KMS-11 (cell line): ENCODE measurements at regions not wholly inside any gene's neighbourhood (a gene's known extent, or its start where the extent isn't known, plus 50 kb on each side); places are given as distances from the start of the nearest gene placed in this dataset.

ENCODE experiments used
- H2AFZ ChIP-seq: fragments of 200-600 bp; sonication (generic); 2 replicates; pipeline ENCODE4 v1.6.1; 2016; ENCODE audit warnings: antibody characterized with exemption, mixed run types, low read depth
- H3K27ac ChIP-seq: fragments of 200-600 bp; sonication (generic); 2 replicates; pipeline ENCODE4 v1.6.1; 2016; ENCODE audit warnings: mild to moderate bottlenecking, mixed run types
- H3K27me3 ChIP-seq: fragments of 200-600 bp; sonication (generic); 2 replicates; pipeline ENCODE4 v1.6.1; 2017; ENCODE audit warnings: mild to moderate bottlenecking, low read depth, mixed run types, moderate library complexity; ENCODE audit not compliant: insufficient read depth
- H3K36me3 ChIP-seq: fragments of 200-600 bp; sonication (generic); 2 replicates; pipeline ENCODE4 v1.6.1; 2017; ENCODE audit warnings: mild to moderate bottlenecking, mixed run types; ENCODE audit not compliant: insufficient read depth
- H3K4me1 ChIP-seq: fragments of 200-600 bp; sonication (generic); 2 replicates; pipeline ENCODE4 v1.6.1; 2016; ENCODE audit warnings: mild to moderate bottlenecking, low read depth, mixed run types; ENCODE audit not compliant: poor library complexity, severe bottlenecking
- H3K4me2 ChIP-seq: fragments of 200-600 bp; sonication (generic); 2 replicates; pipeline ENCODE4 v1.7.0; 2016; ENCODE audit warnings: mild to moderate bottlenecking, mixed run types
- H3K4me3 ChIP-seq: fragments of 200-600 bp; sonication (generic); IDR thresholded peaks from 2 replicates; pipeline ENCODE4 v1.6.1; 2017; ENCODE audit warnings: low read depth, low read length, mixed read lengths; ENCODE audit not compliant: insufficient read depth
- H3K79me2 ChIP-seq: fragments of 200-600 bp; sonication (generic); 2 replicates; pipeline ENCODE4 v1.6.1; 2016; ENCODE audit warnings: low read depth, mixed run types; ENCODE audit not compliant: insufficient read depth
- H3K9ac ChIP-seq: fragments of 200-600 bp; sonication (generic); 2 replicates; pipeline ENCODE4 v1.6.1; 2016; ENCODE audit warnings: mild to moderate bottlenecking, mixed run types
- H4K20me1 ChIP-seq: fragments of 200-600 bp; sonication (generic); 2 replicates; pipeline ENCODE4 v1.6.1; 2016; ENCODE audit warnings: mild to moderate bottlenecking, mixed run types; ENCODE audit not compliant: insufficient read depth
- CTCF ChIP-seq: fragments of 200-600 bp; sonication (generic); conservative IDR thresholded peaks from 2 replicates; pipeline ENCODE4 v1.6.1; 2017; ENCODE audit warnings: low read depth, mild to moderate bottlenecking, antibody characterized with exemption, low read length, moderate library complexity, mixed read lengths

- Histone ChIP-seq H3K9ac (no peak overlapping the region), H3K27ac (no peak overlapping the region), H2AFZ (no peak overlapping the region), H4K20me1 (no peaks in the 10 kb centered on the region), H3K4me1 (no peaks in the 10 kb centered on the region), H3K4me3 (no peak overlapping the region), H3K4me2 (no peak overlapping the region), H3K79me2 (no peaks in the 10 kb centered on the region), H3K36me3 (no peaks in the 10 kb centered on the region), H3K27me3 (no peaks in the 10 kb centered on the region)
- no peak for TF ChIP-seq CTCF
These were observed 818.1 kb upstream of the TMEM132C start for GRCh38 chr12:127448906-127449305.

- H4K20me1 ChIP-seq = no peaks in the 10 kb centered on the region
- no peaks in the 10 kb centered on the region for H3K27me3 ChIP-seq
- H2AFZ ChIP-seq = no peak overlapping the region
- H3K4me3 ChIP-seq = no peak overlapping the region
- no peak overlapping the region for H3K9ac ChIP-seq
- no peaks in the 10 kb centered on the region for H3K4me1 ChIP-seq
- no peak for TF ChIP-seq CTCF
- no peak overlapping the region for H3K27ac ChIP-seq
- no peaks in the 10 kb centered on the region for H3K36me3 ChIP-seq
- no peak overlapping the region for H3K4me2 ChIP-seq
- H3K79me2 ChIP-seq = no peaks in the 10 kb centered on the region
These were observed 816.1 kb upstream of the TMEM132C start for GRCh38 chr12:127450826-127451225.

GRCh38 chr12:127455347-127456265 lies 811.4 kb upstream of the TMEM132C start:
- no peaks in the 10 kb centered on the region for H3K27me3 ChIP-seq
- no peaks in the 10 kb centered on the region for H3K79me2 ChIP-seq
- no peaks in the 10 kb centered on the region for H3K4me1 ChIP-seq
- H3K4me2 ChIP-seq = no peak overlapping the region
- H3K27ac ChIP-seq = no peak overlapping the region
- TF ChIP-seq CTCF = no peak
- H3K4me3 ChIP-seq = no peak overlapping the region
- H3K36me3 ChIP-seq = no peaks in the 10 kb centered on the region
- H3K9ac ChIP-seq = no peak overlapping the region
- H4K20me1 ChIP-seq = no peaks in the 10 kb centered on the region
- H2AFZ ChIP-seq = no peak overlapping the region

GRCh38 chr12:127457726-127458125 lies 809.2 kb upstream of the TMEM132C start:
- Histone ChIP-seq H3K36me3 (no peaks in the 10 kb centered on the region), H3K4me1 (no peaks in the 10 kb centered on the region), H3K4me2 (no peak overlapping the region), H3K9ac (no peak overlapping the region), H3K27me3 (no peaks in the 10 kb centered on the region), H2AFZ (no peak overlapping the region), H4K20me1 (no peaks in the 10 kb centered on the region), H3K4me3 (no peak overlapping the region), H3K27ac (no peak overlapping the region), H3K79me2 (no peaks in the 10 kb centered on the region)
- TF ChIP-seq CTCF = no peak
